Right cardiac atrium (tissue), 5 donors: ENCODE measurements at regions not wholly inside any gene's neighbourhood (a gene's known extent, or its start where the extent isn't known, plus 50 kb on each side); places are given as distances from the start of the nearest gene placed in this dataset.

Experiments
- ATAC-seq, 2 donors: fragments of 200-7000 bp; cut with Tn5 transposase; one replicate each; pipeline versions ENCODE4 v1.8.0 to v1.9.1; 2020; ENCODE audit warnings: moderate library complexity in 2 of 2, mild to moderate bottlenecking in 1 of 2
- DNase-seq, 3 donors: peaks; one replicate each; pipeline ENCODE4 v3.0.0-alpha.2; 2020
- H3K27ac ChIP-seq: one replicate; pipeline ENCODE4 v1.5.1; 2013; ENCODE audit warnings: mild to moderate bottlenecking, low read length, control low read depth, moderate library complexity
- H3K27me3 ChIP-seq: one replicate; pipeline ENCODE4 v1.6.1; 2013; ENCODE audit not compliant: control insufficient read depth, insufficient read depth
- H3K4me1 ChIP-seq: one replicate; pipeline ENCODE4 v1.6.1; 2013; ENCODE audit warnings: low read length; ENCODE audit not compliant: control insufficient read depth, insufficient read depth
- H3K4me3 ChIP-seq: one replicate; pipeline ENCODE4 v1.5.1; 2013; ENCODE audit warnings: low read length, control low read depth
- H3K9me3 ChIP-seq: one replicate; pipeline ENCODE4 v1.6.1; 2013; ENCODE audit warnings: low read length; ENCODE audit not compliant: control insufficient read depth
- WGBS: extraction: QIAGEN DNeasy Blood & Tissue Kit; methylation state at CpG from one replicate; pipeline ENCODE4 v1.1.7; 2013; 5-methylcytosine and 5-hydroxymethylcytosine counted together
- intact Hi-C, 4 donors: fragments of 100-400 bp; cut with DNase I; formaldehyde crosslinking; loops; one replicate each; pipeline versions ENCODE4 v1.11.0 to v1.14.0; 2022 to 2023
- donor health status: healthy with polysubstance abuse.
- donor health status: DM: no; HTN: yes; CAD: no.
- donor health status: DM: no; HTN: no; CAD: no.
- donor health status: DM: no; HTN: yes; CAD: no; lungs with severe emphysema.
- donor health status: DM: yes; HTN: yes; CAD: no.

- DNase-seq (peak; percentile 43 to 89 (median 68)), ATAC-seq (peak; percentile 31 to 40)
- intact Hi-C loops, result no loop called here
- Histone ChIP-seq H3K9me3 (no peaks in the 10 kb centered on the region), H3K27me3 (no peaks in the 10 kb centered on the region), H3K4me3 (no peak overlapping the region), H3K4me1 (no peaks in the 10 kb centered on the region), H3K27ac (no peak overlapping the region)
- WGBS, result 53% methylated on average over 6 of the region's 6 CpGs
Observed at GRCh38 chr1:218886101-218886871, 287.4 kb upstream of the LYPLAL1 start.

DNA sequence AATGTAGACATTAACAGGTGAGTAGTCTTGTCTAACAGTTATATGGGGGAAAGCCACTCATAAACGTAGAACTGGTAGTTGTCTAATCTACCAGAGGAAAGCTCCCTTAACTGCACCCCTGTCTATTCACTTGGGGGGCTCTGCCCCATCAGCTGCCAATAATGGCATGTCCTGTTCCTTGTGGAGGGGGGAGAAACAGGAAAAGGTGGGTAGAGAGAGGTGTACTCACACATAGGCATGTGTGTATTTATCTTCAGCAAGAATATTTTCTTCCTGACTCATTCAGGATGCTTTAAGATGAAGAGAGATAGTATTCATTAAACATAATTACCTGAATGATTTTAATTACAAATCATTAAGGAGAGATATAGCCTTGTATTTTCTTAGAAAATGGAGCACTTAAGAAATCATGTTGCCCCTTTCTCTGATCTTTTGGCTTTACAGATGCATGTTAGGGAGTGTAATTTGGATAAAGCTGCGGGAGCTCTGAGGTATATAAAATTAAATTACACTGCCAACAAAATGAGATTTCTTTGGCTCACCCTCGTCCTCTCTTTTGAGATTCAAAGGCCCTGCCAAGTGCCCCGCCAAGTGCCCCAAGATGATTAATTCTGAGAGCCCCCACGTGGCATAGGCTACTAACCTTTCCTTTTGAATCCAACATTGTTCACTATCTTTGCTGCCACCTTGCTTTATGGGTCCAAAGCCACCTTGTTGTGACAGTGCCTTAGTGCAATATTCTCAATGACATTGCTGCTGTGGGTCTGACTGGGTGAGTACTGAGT, 286.3 kb upstream of the LYPLAL1 start:
- Histone ChIP-seq H3K9me3 (no peaks in the 10 kb centered on the region), H3K27me3 (no peaks in the 10 kb centered on the region), H3K27ac (no peak overlapping the region), H3K4me3 (no peak overlapping the region), H3K4me1 (no peaks in the 10 kb centered on the region)
- WGBS, result 75% methylated on average over 5 of the region's 5 CpGs
- DNase-seq (no peak), ATAC-seq (no peak)
- intact Hi-C loops, result no loop called here

GRCh38 chr1:218890451-218890850, 283.2 kb upstream of the LYPLAL1 start:
- intact Hi-C loops, result no loop called here

DNA sequence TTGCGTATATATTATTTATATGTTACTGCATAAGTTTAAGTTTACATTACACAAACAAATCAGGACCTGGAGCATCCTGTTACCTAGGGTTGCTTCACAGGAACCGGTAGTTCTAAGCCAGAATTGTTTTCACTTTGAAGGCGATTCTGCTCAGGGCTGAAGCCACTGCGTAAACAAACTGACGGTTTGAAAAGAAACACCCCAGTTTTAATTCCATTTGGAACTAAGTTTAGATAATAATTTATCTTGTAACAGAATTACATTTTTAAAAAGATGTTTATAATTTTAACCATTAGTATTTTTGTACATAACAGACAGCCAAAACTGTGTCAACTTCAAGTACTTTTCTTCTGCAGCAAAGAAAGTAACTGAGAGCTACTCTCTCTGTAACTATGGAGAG, 282.1 kb upstream of the LYPLAL1 start:
- Histone ChIP-seq H3K9me3 (no peaks in the 10 kb centered on the region), H3K4me3 (no peak overlapping the region), H3K27ac (no peak overlapping the region), H3K27me3 (no peaks in the 10 kb centered on the region), H3K4me1 (no peaks in the 10 kb centered on the region)
- ATAC-seq (no peak), DNase-seq (no peak)
- intact Hi-C loops, result no loop called here
- whole genome bisulfite sequencing, result 88% methylated on average over 5 of the region's 5 CpGs

More at GRCh38 chr1:218890451-218890850, 283.2 kb upstream of the LYPLAL1 start:
- no peak overlapping the region for H3K4me3 ChIP-seq
- WGBS, result 91% methylated on average over 3 of the region's 3 CpGs
- H3K9me3 ChIP-seq, result no peaks in the 10 kb centered on the region
- DNase-seq, result no peak
- no peak overlapping the region for H3K27ac ChIP-seq
- H3K4me1 ChIP-seq, result no peaks in the 10 kb centered on the region
- H3K27me3 ChIP-seq, result no peaks in the 10 kb centered on the region
- ATAC-seq, result no peak

DNA sequence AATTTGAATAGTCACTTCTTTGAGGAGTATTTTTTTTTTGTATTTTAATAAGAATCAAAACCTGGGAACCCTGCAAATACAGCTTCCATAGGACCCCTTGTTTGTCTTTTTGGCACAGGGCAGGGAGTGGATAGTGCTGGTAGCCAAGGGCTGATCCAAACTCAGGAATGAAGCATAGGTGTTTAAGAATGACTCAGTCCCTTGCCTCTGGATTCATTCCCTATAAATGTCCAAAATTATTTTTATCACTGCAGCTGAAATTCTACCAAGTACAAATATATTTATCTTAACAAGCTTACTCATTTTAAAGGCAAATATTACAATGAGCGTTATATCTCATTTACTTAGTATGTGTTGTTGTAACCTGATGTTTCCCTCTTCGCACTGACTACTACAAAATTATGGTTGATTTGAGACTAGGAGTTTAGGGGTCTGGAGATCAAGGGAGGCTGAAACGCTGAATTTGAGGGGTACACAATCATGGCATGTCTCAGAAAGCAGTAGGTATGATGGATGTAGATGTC, 278.6 kb upstream of the LYPLAL1 start:
- H3K27me3 ChIP-seq, result no peaks in the 10 kb centered on the region
- no peak for DNase-seq
- WGBS, result 92% methylated on average over 3 of the region's 3 CpGs
- no peaks in the 10 kb centered on the region for H3K9me3 ChIP-seq
- intact Hi-C loops, result no loop called here
- no peak for ATAC-seq
- H3K27ac ChIP-seq, result no peak overlapping the region
- peaks cover 1% of the 10 kb centered on the region for H3K4me1 ChIP-seq
- no peak overlapping the region for H3K4me3 ChIP-seq

DNA sequence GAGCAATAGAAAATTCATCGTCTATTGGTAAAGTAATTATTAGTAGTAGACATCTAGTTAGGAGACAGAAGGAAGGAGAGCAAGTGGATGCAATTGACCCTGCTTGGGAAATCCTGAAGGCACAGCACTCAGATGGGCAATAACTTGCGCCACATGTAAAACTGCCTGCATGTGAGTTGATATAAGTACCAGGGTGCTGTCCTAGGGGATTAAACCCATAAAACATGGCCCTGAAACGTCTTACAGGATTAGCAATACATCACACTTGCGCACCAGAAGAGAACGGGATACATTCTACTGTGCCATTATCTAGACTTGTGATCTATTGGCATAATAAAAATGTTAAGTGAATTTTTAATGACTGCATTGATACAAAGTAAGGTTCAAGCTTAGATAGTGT, 277.5 kb upstream of the LYPLAL1 start:
- no peak overlapping the region for H3K4me3 ChIP-seq
- peaks cover 1% of the 10 kb centered on the region for H3K4me1 ChIP-seq
- no peak for DNase-seq
- ATAC-seq, result no peak
- H3K9me3 ChIP-seq, result no peaks in the 10 kb centered on the region
- intact Hi-C loops, result no loop called here
- no peak overlapping the region for H3K27ac ChIP-seq
- no peaks in the 10 kb centered on the region for H3K27me3 ChIP-seq
- 93% methylated on average over 5 of the region's 5 CpGs for WGBS

GRCh38 chr1:218898921-218899320, 274.8 kb upstream of the LYPLAL1 start:
- H3K4me3 ChIP-seq, result no peak overlapping the region
- WGBS, result 47% methylated on average over 2 of the region's 2 CpGs
- H3K9me3 ChIP-seq, result no peaks in the 10 kb centered on the region
- H3K27ac ChIP-seq, result no peak overlapping the region
- no peak for DNase-seq
- peaks cover 1% of the 10 kb centered on the region for H3K4me1 ChIP-seq
- no peaks in the 10 kb centered on the region for H3K27me3 ChIP-seq
- intact Hi-C loops, result no loop called here
- no peak for ATAC-seq

- Histone ChIP-seq H3K4me3 (no peak overlapping the region), H3K9me3 (no peaks in the 10 kb centered on the region), H3K27me3 (no peaks in the 10 kb centered on the region), H3K4me1 (peaks cover 4% of the 10 kb centered on the region), H3K27ac (no peak overlapping the region)
- intact Hi-C loops, result no loop called here
- no peak for ATAC-seq
- WGBS, result 49% methylated on average over 3 of the region's 3 CpGs
- DNase-seq, result no peak
Observed at GRCh38 chr1:218900615-218901014, 273.1 kb upstream of the LYPLAL1 start.

- 16% methylated on average over 1 of the region's 1 CpG for WGBS
- H3K4me1 ChIP-seq, result peaks cover 2% of the 10 kb centered on the region
- H3K27me3 ChIP-seq, result no peaks in the 10 kb centered on the region
- DNase-seq (no peak), ATAC-seq (peak in 1 of 2 donors; percentile 40)
- no peak overlapping the region for H3K4me3 ChIP-seq
- no peak overlapping the region for H3K27ac ChIP-seq
- H3K9me3 ChIP-seq, result no peaks in the 10 kb centered on the region
- intact Hi-C loops, result no loop called here
Observed at GRCh38 chr1:218904416-218904815, 269.3 kb upstream of the LYPLAL1 start.

GRCh38 chr1:218916720-218917119, 257.0 kb upstream of the LYPLAL1 start:
- whole genome bisulfite sequencing, result 92% methylated on average over 2 of the region's 2 CpGs
- Histone ChIP-seq H3K4me1 (peaks cover 1% of the 10 kb centered on the region), H3K4me3 (no peak overlapping the region), H3K27me3 (no peaks in the 10 kb centered on the region), H3K27ac (no peak overlapping the region), H3K9me3 (no peaks in the 10 kb centered on the region)
- DNase-seq (no peak), ATAC-seq (no peak)
- intact Hi-C loops, result no loop called here

DNA sequence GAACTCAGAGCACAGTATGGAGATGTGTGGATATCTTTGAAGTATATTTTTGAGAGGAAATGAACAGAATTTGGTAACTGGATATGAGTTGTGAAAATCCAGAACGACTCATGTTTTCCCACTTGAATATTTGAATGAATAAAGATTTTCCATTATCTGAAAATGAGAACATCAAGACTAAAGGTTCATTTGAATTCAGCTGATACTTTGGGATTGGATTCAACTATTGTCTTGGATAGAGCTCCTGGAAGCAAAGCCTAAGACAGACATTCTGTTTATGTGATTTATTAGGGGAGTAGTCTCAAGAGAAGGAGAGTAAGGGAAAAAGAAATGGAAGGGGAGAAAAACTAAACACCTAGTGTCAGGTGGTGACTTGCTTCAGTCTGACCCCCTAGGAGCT, 256.0 kb upstream of the LYPLAL1 start:
- Histone ChIP-seq H3K9me3 (no peaks in the 10 kb centered on the region), H3K4me3 (no peak overlapping the region), H3K27me3 (no peaks in the 10 kb centered on the region), H3K4me1 (peaks cover 1% of the 10 kb centered on the region), H3K27ac (no peak overlapping the region)
- no peak for DNase-seq
- no peak for ATAC-seq
- intact Hi-C loops, result no loop called here
- 38% methylated on average over 1 of the region's 1 CpG for WGBS
